ENCODE measurements at regions not wholly inside any gene's neighbourhood (a gene's known extent, or its start where the extent isn't known, plus 50 kb on each side); places are given as distances from the start of the nearest gene placed in this dataset.

- TF ChIP-seq CBX8 (IDR thresholded peaks at IDR 0.05; ENCODE audit: borderline replicate concordance, low read depth, low read length) (no peak), CHD7 (IDR thresholded peaks at IDR 0.05; ENCODE audit: insufficient replicate concordance, low read length) (no peak), SRF (IDR thresholded peaks at IDR 0.05; ENCODE audit: low read depth, low read length) (no peak)
Observed at GRCh38 chr1:166384948-166385347, 218.1 kb upstream of the FAM78B start (continued).

Measured in H1 (cell line).